Cardiac fibroblast (primary cell): ENCODE measurements at regions not wholly inside any gene's neighbourhood (a gene's known extent, or its start where the extent isn't known, plus 50 kb on each side); places are given as distances from the start of the nearest gene placed in this dataset.

Source experiments
- DNase-seq, 2 donors: peaks; one replicate each; pipeline versions ENCODE4 v3.0.0 to v3.0.0-alpha.2; 2010; ENCODE audit warnings: low read depth in 2 of 2
- H3K4me3 ChIP-seq, 2 donors: replicated peaks in 1 of 2; 1 replicate in 1 of 2; 2 replicates in 1 of 2; pipeline ENCODE4 v1.5.1; 2011; ENCODE audit warnings: low read depth in 2 of 2, low read length in 2 of 2, mild to moderate bottlenecking in 2 of 2, moderate library complexity in 1 of 2
- CTCF ChIP-seq: IDR thresholded peaks from one replicate; pipeline ENCODE4 v1.5.1; 2011; ENCODE audit warnings: low read depth, mild to moderate bottlenecking, low read length, inconsistent platforms

- no peak overlapping the region for H3K4me3 ChIP-seq
- TF ChIP-seq CTCF = no peak
- DNase-seq = peak in 1 of 2 donors; percentile 14
These were observed 69.0 kb upstream of the SNX2 start for GRCh38 chr5:122705851-122706250.

DNA sequence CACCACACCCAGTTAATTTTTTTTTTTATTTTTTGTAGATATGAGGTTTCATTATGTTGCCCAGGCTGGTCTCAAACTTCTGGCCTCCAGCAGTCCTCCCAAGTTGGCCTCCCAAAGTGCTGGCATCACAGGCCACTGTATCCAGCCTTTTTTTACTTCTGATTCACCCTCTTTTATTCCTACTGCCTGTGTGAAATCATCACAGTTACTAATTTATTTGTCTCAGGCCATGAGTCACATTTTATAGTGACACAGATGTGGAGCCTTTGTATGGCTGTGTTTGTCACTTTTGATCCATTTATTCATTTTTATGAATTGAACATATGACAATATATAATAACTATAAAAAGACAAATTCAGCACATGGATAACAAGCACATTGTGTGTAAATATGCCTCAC lies 67.1 kb upstream of the SNX2 start:
- H3K4me3 ChIP-seq = no peak overlapping the region
- DNase-seq = peak in 1 of 2 donors; percentile 18
- TF ChIP-seq CTCF = no peak

DNA sequence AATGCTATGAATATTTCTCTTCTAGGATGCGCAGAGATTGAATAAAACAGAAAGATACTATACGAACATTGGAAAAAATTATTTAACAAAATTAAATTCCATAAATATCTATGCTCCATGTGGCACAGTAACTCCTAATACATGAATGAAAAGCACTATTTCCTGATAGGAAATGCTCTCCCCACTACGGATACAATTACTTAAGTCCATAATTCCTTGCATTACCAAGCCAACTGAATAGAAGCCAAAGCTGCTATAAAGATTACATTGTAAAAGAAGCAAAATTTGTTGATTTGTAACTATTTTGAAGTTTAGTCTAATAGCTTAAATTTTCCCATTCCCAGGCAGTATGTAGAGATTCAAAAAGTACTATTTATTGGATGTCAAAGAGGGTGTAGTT lies 61.8 kb upstream of the SNX2 start:
- DNase-seq = peak in 1 of 2 donors; percentile 67
- H3K4me3 ChIP-seq = no peak overlapping the region
- TF ChIP-seq CTCF = no peak

- TF ChIP-seq CTCF = no peak
- peak; percentile 50 to 55 for DNase-seq
- H3K4me3 ChIP-seq = no peak overlapping the region
These were observed 59.8 kb upstream of the SNX2 start for GRCh38 chr5:122715095-122715494.

- no peak overlapping the region for H3K4me3 ChIP-seq
- no peak for TF ChIP-seq CTCF
- no peak for DNase-seq
These were observed 56.3 kb upstream of the SNX2 start for GRCh38 chr5:122718611-122719010.

DNA sequence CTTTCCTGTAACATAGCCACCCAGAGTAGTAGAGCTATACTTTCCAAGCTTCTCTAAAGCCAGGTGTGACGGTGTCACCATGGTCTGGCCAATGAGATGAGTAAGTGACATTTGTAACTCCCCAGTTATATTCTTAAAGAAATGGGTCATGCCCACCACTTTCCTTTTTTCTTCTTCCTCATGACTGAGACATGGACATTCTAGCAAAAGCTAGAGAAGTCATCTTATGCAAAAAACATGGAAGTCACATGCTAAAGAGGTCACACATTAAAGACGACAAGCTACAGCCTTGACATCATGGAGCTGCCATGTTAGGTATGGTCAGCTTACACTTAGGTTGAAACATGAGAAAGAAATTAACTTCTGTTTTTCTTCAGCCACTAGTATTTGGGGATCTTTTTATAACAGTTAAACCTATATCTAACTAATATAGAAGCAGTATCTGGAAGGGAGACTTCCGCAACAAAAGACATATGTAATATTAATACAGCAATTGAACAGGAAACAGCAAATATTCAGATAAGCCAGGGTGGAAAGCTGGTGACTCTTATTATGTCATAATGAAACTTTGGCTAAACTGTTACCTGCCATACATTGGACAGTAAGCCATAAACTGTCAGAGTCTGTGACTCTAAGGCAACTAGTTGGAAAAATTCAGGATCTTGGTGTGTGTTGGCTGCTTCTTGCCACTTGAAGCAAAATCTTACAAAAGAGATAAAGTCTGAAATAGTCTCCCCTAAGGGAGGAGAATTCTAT lies 54.7 kb upstream of the SNX2 start:
- no peak overlapping the region for H3K4me3 ChIP-seq
- no peak for TF ChIP-seq CTCF
- DNase-seq = no peak

DNA sequence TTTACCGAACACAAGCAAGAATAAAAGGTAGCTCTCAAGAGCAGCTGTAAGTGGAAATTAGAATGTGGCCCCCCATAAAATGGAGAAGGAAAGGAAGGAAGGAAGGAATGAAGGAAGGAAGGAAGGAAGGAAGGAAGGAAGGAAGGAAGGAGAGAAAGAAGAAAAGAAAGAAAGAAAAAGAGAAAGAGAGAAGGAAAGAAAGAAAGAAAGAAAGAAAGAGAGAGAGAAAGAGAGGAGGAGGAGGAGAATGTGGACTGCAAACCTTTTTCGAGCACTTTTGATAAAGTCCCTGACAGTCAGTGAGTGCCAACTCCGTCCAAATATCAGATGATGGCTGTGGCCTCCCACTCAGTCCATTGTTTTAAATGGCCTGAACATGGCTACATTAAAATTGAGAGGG lies 53.8 kb upstream of the SNX2 start:
- no peak for TF ChIP-seq CTCF
- no peak overlapping the region for H3K4me3 ChIP-seq
- no peak for DNase-seq
